HepG2 (cell line): ENCODE measurements at regions not wholly inside any gene's neighbourhood (a gene's known extent, or its start where the extent isn't known, plus 50 kb on each side); places are given as distances from the start of the nearest gene placed in this dataset.

Source experiments
- ATAC-seq: fragments of 200-7000 bp; cut with Tn5 transposase; 3 replicates; pipeline ENCODE4 v1.9.1; 2020; ENCODE audit warnings: mild to moderate bottlenecking, moderate library complexity
- BruUV-seq: library from RNA; stranded (reverse); fragments of 400-500 nt; replicated peaks from 2 replicates; lab custom pipeline; 2021; lab: Mats Ljungman, UMichigan
- CTCF ChIA-PET: fragments of 300-600 bp; formaldehyde crosslinking; extraction: SDS; loops from one replicate; lab custom pipeline; 2021; ENCODE audit warnings: low total read pairs, inconsistent platforms, low intra/inter-chr PET ratio; lab: Yijun Ruan, JAX
- POLR2A ChIA-PET: fragments of 350-600 bp; sonication (Branson Sonifier 250); formaldehyde crosslinking; loops from one replicate; lab custom pipeline; 2020; ENCODE audit warnings: antibody characterized with exemption, inconsistent platforms; lab: Yijun Ruan, JAX
- DNase-seq: peaks from one replicate; pipeline ENCODE4 v3.0.0-alpha.2; 2015; ENCODE audit warnings: low spot score
- FAIRE-seq: peaks from 3 replicates; lab custom pipeline; 2011; peaks lifted over from hg19 to GRCh38; lab: Jason Lieb, UNC
- H2AFZ ChIP-seq: one replicate; pipeline ENCODE4 v1.6.1; 2011; ENCODE audit warnings: low read length, inconsistent platforms
- H3K27ac ChIP-seq: fragments of 300-600 bp; 3 replicates; pipeline ENCODE4 v1.8.0; 2011; ENCODE audit warnings: mixed run types, mild to moderate bottlenecking, mixed read lengths, low read length, inconsistent platforms; ENCODE audit not compliant: insufficient read depth; ENCODE audit errors: extremely low read length
- H3K27me3 ChIP-seq, 2 experiments: fragments of 200-600 bp in 1 of 2; 2 replicates in 1 of 2; 3 replicates in 1 of 2; pipeline versions ENCODE4 v1.6.0 to v1.8.0; 2011; ENCODE audit warnings: low read length in 2 of 2, mild to moderate bottlenecking in 2 of 2, moderate library complexity in 2 of 2, inconsistent platforms in 1 of 2; ENCODE audit not compliant: insufficient read depth in 2 of 2, control insufficient read depth in 1 of 2
- H3K36me3 ChIP-seq, 2 experiments: fragments of 200-600 bp in 1 of 2; replicated peaks in 1 of 2; 2 replicates in 1 of 2; 3 replicates in 1 of 2; pipeline versions ENCODE4 v1.5.1 to v1.8.0; 2011; ENCODE audit warnings: low read length in 2 of 2, inconsistent platforms in 1 of 2; ENCODE audit not compliant: insufficient read depth in 2 of 2, control insufficient read depth in 1 of 2
- H3K4me1 ChIP-seq: 2 replicates; pipeline ENCODE4 v1.5.1; 2012; ENCODE audit warnings: low read length, inconsistent platforms; ENCODE audit not compliant: insufficient read depth
- H3K4me2 ChIP-seq: 2 replicates; pipeline ENCODE4 v1.6.0; 2011; ENCODE audit warnings: low read depth, low read length, inconsistent platforms
- H3K4me3 ChIP-seq, 3 experiments: fragments of 200-600 bp in 1 of 3; sonication (generic), shearing (Covaris generic) in 1 of 3; replicated peaks in 1 of 3; 2 replicates each; pipeline ENCODE4 v1.5.1; 2011 to 2016; ENCODE audit warnings: low read length in 3 of 3, inconsistent platforms in 2 of 3, low read depth in 2 of 3, mild to moderate bottlenecking in 2 of 3, control low read depth in 1 of 3, mixed read lengths in 1 of 3; ENCODE audit not compliant: insufficient read depth in 1 of 3
- H3K79me2 ChIP-seq: one replicate; pipeline ENCODE4 v1.6.1; 2011; ENCODE audit warnings: low read length, inconsistent platforms; ENCODE audit not compliant: insufficient read depth
- H3K9ac ChIP-seq: 2 replicates; pipeline ENCODE4 v1.6.0; 2011; ENCODE audit warnings: mild to moderate bottlenecking, low read depth, low read length, inconsistent platforms; ENCODE audit not compliant: insufficient read depth
- H3K9me3 ChIP-seq: 2 replicates; pipeline ENCODE4 v1.5.1; 2012; ENCODE audit warnings: mild to moderate bottlenecking, low read length
- H4K20me1 ChIP-seq: 2 replicates; pipeline ENCODE4 v1.6.0; 2011; ENCODE audit warnings: inconsistent platforms, mild to moderate bottlenecking, low read length, moderate library complexity; ENCODE audit not compliant: insufficient read depth
- CEBPB ChIP-seq: IDR thresholded peaks from 2 replicates; pipeline ENCODE4 v1.6.1; 2011; ENCODE audit warnings: low read depth, low read length, improper control_type of control experiment, borderline replicate concordance
- CREB1 ChIP-seq, 2 experiments: fragments of 450-650 bp in 1 of 2; IDR thresholded peaks; 2 replicates each; pipeline ENCODE4 v1.6.1; 2016 to 2017; ENCODE audit warnings: control low read depth in 1 of 2, mild to moderate bottlenecking in 1 of 2, missing compliant biosample characterization in 1 of 2, missing genetic modification characterization in 1 of 2
- ELF1 ChIP-seq: sonication (generic); formaldehyde crosslinking; IDR thresholded peaks from 2 replicates; pipeline ENCODE4 v1.4.0; 2020; ENCODE audit warnings: missing genetic modification reagents
- SIX4 ChIP-seq: sonication (generic); formaldehyde crosslinking; IDR thresholded peaks from 2 replicates; pipeline ENCODE4 v1.4.0; 2020; ENCODE audit warnings: missing genetic modification reagents
- WGBS: methylation state at CpG from one replicate; pipeline ENCODE4 v1.1.6; 2017; ENCODE audit warnings: low lambda C conversion rate; 5-methylcytosine and 5-hydroxymethylcytosine counted together
- in situ Hi-C: cut with HindIII; loops from 2 replicates; pipeline ENCODE4 v1.10.0; 2017; ENCODE audit warnings: low pct_unique_long_range_greater_than_20kb; ENCODE audit not compliant: extremely low pct_ligation_motif_present
- intact Hi-C: fragments of 100-400 bp; cut with micrococcal nuclease; formaldehyde crosslinking; loops from one replicate; pipeline ENCODE4 v1.10.0; 2022; ENCODE audit not compliant: unreplicated experiment

DNA sequence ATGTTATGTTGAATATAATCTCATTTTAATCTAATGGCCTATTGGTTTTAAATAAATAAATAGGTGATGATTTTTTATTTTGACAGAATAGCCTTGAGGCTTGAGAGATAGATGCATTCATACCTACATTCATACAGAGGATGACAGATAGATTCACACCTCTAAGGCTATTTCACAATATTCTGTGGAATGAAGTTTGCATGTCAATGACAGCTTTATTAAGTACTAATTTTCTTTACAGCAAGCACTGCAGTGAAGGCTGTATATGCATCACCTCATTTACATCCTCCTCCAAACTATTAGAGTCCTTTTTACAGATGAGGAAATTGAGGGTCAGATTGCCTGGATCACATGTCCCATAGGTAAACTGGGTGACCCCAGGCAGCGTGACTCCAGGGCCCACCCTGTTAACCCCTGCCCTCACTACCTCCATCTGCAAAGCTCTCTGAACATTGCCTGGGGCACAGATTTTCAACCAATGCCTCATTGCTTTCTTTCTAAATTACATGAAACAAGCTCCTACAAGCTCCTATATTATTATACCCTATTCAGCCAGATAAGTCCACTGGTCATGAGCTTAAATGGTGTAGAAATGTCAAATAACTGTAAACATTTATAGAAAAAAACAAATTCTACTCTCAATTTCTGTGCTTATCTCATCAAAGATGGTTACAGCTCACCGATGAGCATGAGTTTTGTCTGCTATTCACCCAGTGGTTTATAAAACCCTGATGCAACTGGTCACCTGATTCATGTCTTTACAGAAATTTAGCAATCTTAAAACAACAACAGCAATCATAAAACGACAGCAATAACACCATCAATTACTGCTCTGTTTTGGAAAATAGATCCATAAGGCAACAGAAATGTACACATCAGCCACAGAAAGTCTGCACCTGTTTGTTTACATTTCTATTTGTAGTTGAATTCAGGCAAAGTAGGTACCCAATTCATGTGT lies 338.0 kb downstream of the NSG2 start:
- WGBS = 2% methylated on average over 3 of the region's 3 CpGs
- FAIRE-seq (no peak), ATAC-seq (no peak), DNase-seq (no peak)
- no TSS peak for BruUV-seq
- H3K79me2 ChIP-seq = no peaks in the 10 kb centered on the region
- no peak overlapping the region for H3K4me3 ChIP-seq
- no peaks in the 10 kb centered on the region for H4K20me1 ChIP-seq
- TF ChIP-seq CEBPB = 0 out of 2 replicates have a peak, but pooled peaks have one; percentile 18
- no peak for TF ChIP-seq SIX4 (CRISPR knock-in tag)
- H3K9ac ChIP-seq = no peak overlapping the region
- no peaks in the 10 kb centered on the region for H3K36me3 ChIP-seq
- no peak overlapping the region for H2AFZ ChIP-seq
- intact Hi-C loops = no loop called here
- H3K9me3 ChIP-seq = no peaks in the 10 kb centered on the region
- H3K4me1 ChIP-seq = no peaks in the 10 kb centered on the region
- CTCF ChIA-PET = no interaction called here
- POLR2A ChIA-PET = no interaction called here
- H3K4me2 ChIP-seq = no peak overlapping the region
- in situ Hi-C loops = no loop called here
- peaks cover 1 to 16% of the 10 kb centered on the region in 2 experiments; a peak in 4 of 5 replicates for H3K27me3 ChIP-seq
- H3K27ac ChIP-seq = no peak overlapping the region

DNA sequence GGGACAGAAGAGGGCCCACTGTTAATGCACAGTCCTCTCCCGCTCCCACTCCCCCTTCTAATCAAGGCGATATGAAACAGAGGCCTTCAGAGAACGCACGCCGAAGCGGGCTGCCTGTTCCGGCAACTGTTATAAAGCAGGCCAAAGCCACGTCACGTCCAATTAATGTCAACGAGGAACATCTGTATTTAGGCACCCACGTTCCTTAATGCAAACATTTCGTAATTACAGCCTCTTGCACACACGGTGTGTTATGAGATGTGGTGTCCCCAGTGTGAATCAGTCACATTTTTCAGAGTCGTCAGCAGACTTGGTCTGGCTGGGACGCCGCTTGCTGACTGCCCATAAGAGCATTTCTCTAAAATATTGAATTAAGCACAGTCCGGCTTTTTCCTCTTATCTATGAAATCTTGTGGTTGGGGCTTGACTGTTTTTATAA lies 339.0 kb downstream of the NSG2 start:
- no peaks in the 10 kb centered on the region for H3K4me1 ChIP-seq
- no peaks in the 10 kb centered on the region for H3K36me3 ChIP-seq
- ChIA-PET CTCF (no interaction called here), POLR2A (no interaction called here)
- ATAC-seq (no peak), DNase-seq (no peak), FAIRE-seq (no peak)
- H3K4me3 ChIP-seq = no peak overlapping the region
- TF ChIP-seq CREB1 (IDR thresholded peaks at IDR 0.05) = peak; percentile 11; the same call in 1 of the 2 replicates
- no peak for TF ChIP-seq CREB1 (CRISPR knock-in tag; IDR thresholded peaks at IDR 0.05)
- TF ChIP-seq ELF1 (CRISPR knock-in tag) = no peak
- intact Hi-C loops (no loop called here), in situ Hi-C loops (no loop called here)
- no peak overlapping the region for H3K9ac ChIP-seq
- no peak overlapping the region for H3K27ac ChIP-seq
- no TSS peak for BruUV-seq
- 35% methylated on average over 7 of the region's 17 CpGs for WGBS
- no peaks in the 10 kb centered on the region for H3K9me3 ChIP-seq
- no peak overlapping the region for H2AFZ ChIP-seq
- peaks cover 1 to 16% of the 10 kb centered on the region in 2 experiments; a peak in 4 of 5 replicates for H3K27me3 ChIP-seq
- H3K4me2 ChIP-seq = no peak overlapping the region
- H3K79me2 ChIP-seq = no peaks in the 10 kb centered on the region
- H4K20me1 ChIP-seq = no peaks in the 10 kb centered on the region
